NT2/D1 (cell line): ENCODE measurements at regions not wholly inside any gene's neighbourhood (a gene's known extent, or its start where the extent isn't known, plus 50 kb on each side); places are given as distances from the start of the nearest gene placed in this dataset.

Source experiments
- DNase-seq: peaks from one replicate; pipeline ENCODE4 v3.0.0-alpha.2; 2011; ENCODE audit warnings: low read depth, low spot score
- H3K27me3 ChIP-seq: 2 replicates; pipeline ENCODE4 v1.6.0; 2011; ENCODE audit warnings: mild to moderate bottlenecking; ENCODE audit not compliant: insufficient read length, insufficient read depth
- H3K36me3 ChIP-seq: 2 replicates; pipeline ENCODE4 v1.6.1; 2011; ENCODE audit warnings: mild to moderate bottlenecking, low read length, mixed read lengths; ENCODE audit not compliant: insufficient read depth, insufficient read length
- H3K4me1 ChIP-seq: 2 replicates; pipeline ENCODE4 v1.5.1; 2011; ENCODE audit not compliant: insufficient read depth, insufficient read length
- H3K4me3 ChIP-seq: 2 replicates; pipeline ENCODE4 v1.5.1; 2011; ENCODE audit warnings: low read depth; ENCODE audit not compliant: insufficient read length
- H3K9ac ChIP-seq: 2 replicates; pipeline ENCODE4 v1.6.0; 2011; ENCODE audit warnings: low read depth; ENCODE audit not compliant: insufficient read length
- H3K9me3 ChIP-seq: 2 replicates; pipeline ENCODE4 v1.5.1; 2011; ENCODE audit warnings: mild to moderate bottlenecking, low read length; ENCODE audit not compliant: insufficient read depth
- SUZ12 ChIP-seq: IDR thresholded peaks from 2 replicates; pipeline ENCODE4 v1.6.1; 2011; ENCODE audit not compliant: insufficient read length, insufficient read depth; ENCODE audit errors: extremely low read depth
- YY1 ChIP-seq: IDR thresholded peaks from 2 replicates; pipeline ENCODE4 v1.6.1; 2011; ENCODE audit not compliant: insufficient read length, insufficient read depth
- ZNF274 ChIP-seq: IDR thresholded peaks from 2 replicates; pipeline ENCODE4 v1.6.1; 2011; ENCODE audit warnings: mild to moderate bottlenecking, low read depth, low read length

- H3K9me3 ChIP-seq: no peaks in the 10 kb centered on the region
- H3K4me3 ChIP-seq: no peak overlapping the region
- no peak overlapping the region for H3K9ac ChIP-seq
- DNase-seq: no peak
- no peaks in the 10 kb centered on the region for H3K4me1 ChIP-seq
- no peak for TF ChIP-seq SUZ12
- no peak for TF ChIP-seq ZNF274
- no peak for TF ChIP-seq YY1
- no peaks in the 10 kb centered on the region for H3K27me3 ChIP-seq
- no peaks in the 10 kb centered on the region for H3K36me3 ChIP-seq
Observed at GRCh38 chr20:52595518-52595917, 376.6 kb upstream of the TSHZ2 start.

- Histone ChIP-seq H3K4me3 (no peak overlapping the region), H3K9ac (no peak overlapping the region), H3K9me3 (no peaks in the 10 kb centered on the region), H3K36me3 (no peaks in the 10 kb centered on the region), H3K27me3 (no peaks in the 10 kb centered on the region), H3K4me1 (no peaks in the 10 kb centered on the region)
- TF ChIP-seq SUZ12 (no peak), ZNF274 (no peak), YY1 (no peak)
- no peak for DNase-seq
Observed at GRCh38 chr20:52593654-52594053, 378.5 kb upstream of the TSHZ2 start.

- no peak overlapping the region for H3K4me3 ChIP-seq
- TF ChIP-seq YY1 (no peak), SUZ12 (no peak), ZNF274 (no peak)
- H3K27me3 ChIP-seq: no peaks in the 10 kb centered on the region
- DNase-seq: no peak
- H3K4me1 ChIP-seq: no peaks in the 10 kb centered on the region
- H3K9me3 ChIP-seq: no peaks in the 10 kb centered on the region
- H3K36me3 ChIP-seq: no peaks in the 10 kb centered on the region
- no peak overlapping the region for H3K9ac ChIP-seq
Observed at GRCh38 chr20:52592567-52592966, 379.6 kb upstream of the TSHZ2 start.

- Histone ChIP-seq H3K27me3 (no peaks in the 10 kb centered on the region), H3K9me3 (no peaks in the 10 kb centered on the region), H3K4me3 (no peak overlapping the region), H3K36me3 (no peaks in the 10 kb centered on the region), H3K9ac (no peak overlapping the region), H3K4me1 (no peaks in the 10 kb centered on the region)
- TF ChIP-seq SUZ12 (no peak), ZNF274 (no peak), YY1 (no peak)
- DNase-seq: no peak
Observed at GRCh38 chr20:52590100-52590499, 382.1 kb upstream of the TSHZ2 start.

GRCh38 chr20:52589251-52589812, 382.8 kb upstream of the TSHZ2 start:
- DNase-seq: no peak
- H3K4me3 ChIP-seq: no peak overlapping the region
- H3K9me3 ChIP-seq: no peaks in the 10 kb centered on the region
- no peaks in the 10 kb centered on the region for H3K27me3 ChIP-seq
- H3K9ac ChIP-seq: no peak overlapping the region
- TF ChIP-seq ZNF274 (no peak), YY1 (no peak), SUZ12 (no peak)
- no peaks in the 10 kb centered on the region for H3K4me1 ChIP-seq
- no peaks in the 10 kb centered on the region for H3K36me3 ChIP-seq

- TF ChIP-seq SUZ12 (no peak), YY1 (no peak), ZNF274 (no peak)
- Histone ChIP-seq H3K9me3 (no peaks in the 10 kb centered on the region), H3K4me3 (no peak overlapping the region), H3K4me1 (no peaks in the 10 kb centered on the region), H3K27me3 (no peaks in the 10 kb centered on the region), H3K36me3 (no peaks in the 10 kb centered on the region), H3K9ac (no peak overlapping the region)
- no peak for DNase-seq
Observed at GRCh38 chr20:52586660-52587059, 385.5 kb upstream of the TSHZ2 start.

- TF ChIP-seq SUZ12 (no peak), ZNF274 (no peak), YY1 (no peak)
- DNase-seq: no peak
- H3K27me3 ChIP-seq: no peaks in the 10 kb centered on the region
- no peak overlapping the region for H3K9ac ChIP-seq
- H3K9me3 ChIP-seq: no peaks in the 10 kb centered on the region
- H3K36me3 ChIP-seq: no peaks in the 10 kb centered on the region
- H3K4me3 ChIP-seq: no peak overlapping the region
- H3K4me1 ChIP-seq: no peaks in the 10 kb centered on the region
Observed at GRCh38 chr20:52585333-52585732, 386.8 kb upstream of the TSHZ2 start.
